T-helper 2 cell treated with Interferon-gamma antibody and Interleukin-4, amounts not matched to agents 5 μg/mL and 100 μg/mL, for 36 hours (primary cell): ENCODE measurements at regions not wholly inside any gene's neighbourhood (a gene's known extent, or its start where the extent isn't known, plus 50 kb on each side); places are given as distances from the start of the nearest gene placed in this dataset.

Experiments used
- DNase-seq: peaks from one replicate; pipeline ENCODE4 v3.0.0; 2021; ENCODE audit warnings: low spot score
- H3K27ac Mint-ChIP-seq: one replicate; pipeline ENCODE4 v1.8.0; 2021; ENCODE audit warnings: mild to moderate bottlenecking, mixed read lengths
- H3K27me3 Mint-ChIP-seq: one replicate; pipeline ENCODE4 v1.8.0; 2021; ENCODE audit warnings: low read depth, mixed read lengths
- H3K36me3 Mint-ChIP-seq: one replicate; pipeline ENCODE4 v1.8.0; 2021; ENCODE audit warnings: low read depth, mixed read lengths
- H3K4me1 Mint-ChIP-seq: one replicate; pipeline ENCODE4 v1.8.0; 2021; ENCODE audit warnings: low read depth, mixed read lengths
- H3K4me3 Mint-ChIP-seq: one replicate; pipeline ENCODE4 v1.8.0; 2022; ENCODE audit warnings: mild to moderate bottlenecking, moderate library complexity, mixed read lengths
- H3K9me3 Mint-ChIP-seq: one replicate; pipeline ENCODE4 v1.8.0; 2021; ENCODE audit warnings: mixed read lengths

GRCh38 chr9:90021216-90021906 is 416.5 kb downstream of the GADD45G start:
- DNase-seq = no peak
- Mint-ChIP-seq H3K4me3 (no peak overlapping the region), H3K27me3 (peaks cover 18% of the 10 kb centered on the region), H3K27ac (no peak overlapping the region), H3K9me3 (no peaks in the 10 kb centered on the region), H3K4me1 (peaks cover 5% of the 10 kb centered on the region), H3K36me3 (no peaks in the 10 kb centered on the region)

GRCh38 chr9:90022474-90022873 is 417.7 kb downstream of the GADD45G start:
- peaks cover 12% of the 10 kb centered on the region for H3K27me3 Mint-ChIP-seq
- peaks cover 5% of the 10 kb centered on the region for H3K4me1 Mint-ChIP-seq
- H3K4me3 Mint-ChIP-seq = no peak overlapping the region
- no peak overlapping the region for H3K27ac Mint-ChIP-seq
- DNase-seq = no peak
- H3K36me3 Mint-ChIP-seq = no peaks in the 10 kb centered on the region
- H3K9me3 Mint-ChIP-seq = no peaks in the 10 kb centered on the region

- Mint-ChIP-seq H3K27me3 (peaks cover 24% of the 10 kb centered on the region), H3K4me3 (no peak overlapping the region), H3K36me3 (no peaks in the 10 kb centered on the region), H3K27ac (no peak overlapping the region), H3K9me3 (no peaks in the 10 kb centered on the region), H3K4me1 (no peaks in the 10 kb centered on the region)
- no peak for DNase-seq
Observed at GRCh38 chr9:90023861-90024260, 419.0 kb downstream of the GADD45G start.

- Mint-ChIP-seq H3K27me3 (peaks cover 24% of the 10 kb centered on the region), H3K9me3 (no peaks in the 10 kb centered on the region), H3K4me3 (no peak overlapping the region), H3K4me1 (no peaks in the 10 kb centered on the region), H3K36me3 (no peaks in the 10 kb centered on the region), H3K27ac (no peak overlapping the region)
- no peak for DNase-seq
Observed at GRCh38 chr9:90024409-90024808, 419.6 kb downstream of the GADD45G start.

- no peak for DNase-seq
- Mint-ChIP-seq H3K9me3 (no peaks in the 10 kb centered on the region), H3K4me3 (no peak overlapping the region), H3K4me1 (no peaks in the 10 kb centered on the region), H3K27me3 (peaks cover 24% of the 10 kb centered on the region), H3K36me3 (no peaks in the 10 kb centered on the region), H3K27ac (no peak overlapping the region)
Observed at GRCh38 chr9:90024823-90025222, 420.0 kb downstream of the GADD45G start.

- DNase-seq = no peak
- Mint-ChIP-seq H3K27ac (no peak overlapping the region), H3K4me3 (no peak overlapping the region), H3K36me3 (no peaks in the 10 kb centered on the region), H3K4me1 (no peaks in the 10 kb centered on the region), H3K9me3 (no peaks in the 10 kb centered on the region), H3K27me3 (peaks cover 19% of the 10 kb centered on the region)
Observed at GRCh38 chr9:90025816-90026215, 421.0 kb downstream of the GADD45G start.

- Mint-ChIP-seq H3K4me3 (no peak overlapping the region), H3K9me3 (no peaks in the 10 kb centered on the region), H3K36me3 (no peaks in the 10 kb centered on the region), H3K27ac (no peak overlapping the region), H3K4me1 (no peaks in the 10 kb centered on the region), H3K27me3 (peaks cover 18% of the 10 kb centered on the region)
- no peak for DNase-seq
Observed at GRCh38 chr9:90027296-90027790, 422.5 kb downstream of the GADD45G start.

- H3K4me3 Mint-ChIP-seq = no peak overlapping the region
- no peak for DNase-seq
- H3K4me1 Mint-ChIP-seq = no peaks in the 10 kb centered on the region
- no peaks in the 10 kb centered on the region for H3K9me3 Mint-ChIP-seq
- H3K36me3 Mint-ChIP-seq = no peaks in the 10 kb centered on the region
- no peak overlapping the region for H3K27ac Mint-ChIP-seq
- peaks cover 19% of the 10 kb centered on the region for H3K27me3 Mint-ChIP-seq
Observed at GRCh38 chr9:90029386-90029785, 424.6 kb downstream of the GADD45G start.

- H3K27ac Mint-ChIP-seq = no peak overlapping the region
- no peaks in the 10 kb centered on the region for H3K9me3 Mint-ChIP-seq
- H3K36me3 Mint-ChIP-seq = no peaks in the 10 kb centered on the region
- H3K4me3 Mint-ChIP-seq = no peak overlapping the region
- no peaks in the 10 kb centered on the region for H3K4me1 Mint-ChIP-seq
- peaks cover 21% of the 10 kb centered on the region for H3K27me3 Mint-ChIP-seq
- no peak for DNase-seq
Observed at GRCh38 chr9:90029996-90030395, 425.2 kb downstream of the GADD45G start.

GRCh38 chr9:90032296-90033027 is 427.6 kb downstream of the GADD45G start:
- Mint-ChIP-seq H3K4me3 (no peak overlapping the region), H3K36me3 (no peaks in the 10 kb centered on the region), H3K27me3 (peaks cover 18% of the 10 kb centered on the region), H3K9me3 (no peaks in the 10 kb centered on the region), H3K4me1 (no peaks in the 10 kb centered on the region), H3K27ac (no peak overlapping the region)
- DNase-seq = no peak

- H3K4me3 Mint-ChIP-seq = no peak overlapping the region
- H3K27me3 Mint-ChIP-seq = peaks cover 12% of the 10 kb centered on the region
- no peaks in the 10 kb centered on the region for H3K9me3 Mint-ChIP-seq
- no peak for DNase-seq
- no peaks in the 10 kb centered on the region for H3K4me1 Mint-ChIP-seq
- no peak overlapping the region for H3K27ac Mint-ChIP-seq
- H3K36me3 Mint-ChIP-seq = no peaks in the 10 kb centered on the region
Observed at GRCh38 chr9:90033028-90033650, 428.3 kb downstream of the GADD45G start.

GRCh38 chr9:90034071-90034470 is 429.3 kb downstream of the GADD45G start:
- H3K4me3 Mint-ChIP-seq = no peak overlapping the region
- no peak overlapping the region for H3K27ac Mint-ChIP-seq
- H3K4me1 Mint-ChIP-seq = no peaks in the 10 kb centered on the region
- H3K36me3 Mint-ChIP-seq = no peaks in the 10 kb centered on the region
- no peak for DNase-seq
- peaks cover 6% of the 10 kb centered on the region for H3K27me3 Mint-ChIP-seq
- H3K9me3 Mint-ChIP-seq = no peaks in the 10 kb centered on the region

- Mint-ChIP-seq H3K27me3 (peaks cover 8% of the 10 kb centered on the region), H3K27ac (no peak overlapping the region)
Observed at GRCh38 chr9:90035471-90035870, 430.7 kb downstream of the GADD45G start.

GRCh38 chr9:90037146-90037797 is 432.5 kb downstream of the GADD45G start:
- no peaks in the 10 kb centered on the region for H3K36me3 Mint-ChIP-seq
- H3K27me3 Mint-ChIP-seq = peaks cover 4% of the 10 kb centered on the region
- no peak overlapping the region for H3K4me3 Mint-ChIP-seq
- DNase-seq = no peak
- no peak overlapping the region for H3K27ac Mint-ChIP-seq
- no peaks in the 10 kb centered on the region for H3K4me1 Mint-ChIP-seq
- H3K9me3 Mint-ChIP-seq = no peaks in the 10 kb centered on the region

More at GRCh38 chr9:90035471-90035870, 430.7 kb downstream of the GADD45G start:
- DNase-seq = no peak
- no peaks in the 10 kb centered on the region for H3K36me3 Mint-ChIP-seq
- no peaks in the 10 kb centered on the region for H3K4me1 Mint-ChIP-seq
- no peak overlapping the region for H3K4me3 Mint-ChIP-seq
- no peaks in the 10 kb centered on the region for H3K9me3 Mint-ChIP-seq
